MM.1S (cell line): ENCODE measurements at regions not wholly inside any gene's neighbourhood (a gene's known extent, or its start where the extent isn't known, plus 50 kb on each side); places are given as distances from the start of the nearest gene placed in this dataset.

ENCODE experiments used
- CTCF ChIP-seq: fragments of 300-600 bp; sonication (generic); IDR thresholded peaks from 2 replicates; pipeline ENCODE4 v1.5.1; 2016; ENCODE audit warnings: antibody characterized with exemption, low read length, mixed read lengths
- EZH2 ChIP-seq: fragments of 300-600 bp; sonication (generic); optimal IDR thresholded peaks from 2 replicates; pipeline ENCODE3; 2017; ENCODE audit warnings: low read depth, mild to moderate bottlenecking, antibody characterized with exemption, low read length, mixed read lengths

- TF ChIP-seq EZH2, result no peak
- no peak for TF ChIP-seq CTCF
Measured at GRCh38 chr4:28177641-28178040, 1317.0 kb downstream of the STIM2 start.
